OCI-LY1 (cell line): ENCODE measurements at regions not wholly inside any gene's neighbourhood (a gene's known extent, or its start where the extent isn't known, plus 50 kb on each side); places are given as distances from the start of the nearest gene placed in this dataset.

Experiments used
- H2AFZ ChIP-seq: fragments of 200-600 bp; sonication (generic), shearing (Covaris generic); 2 replicates; pipeline ENCODE4 v1.6.0; 2014; ENCODE audit warnings: antibody characterized with exemption, mild to moderate bottlenecking, low read length
- H3F3A ChIP-seq: fragments of 200-600 bp; sonication (generic), shearing (Covaris generic); 2 replicates; pipeline ENCODE4 v1.6.0; 2014; ENCODE audit warnings: mild to moderate bottlenecking, antibody characterized with exemption, low read length, moderate library complexity; ENCODE audit not compliant: insufficient read depth
- H3K27ac ChIP-seq: fragments of 200-600 bp; sonication (generic); 2 replicates; pipeline ENCODE4 v1.5.1; 2014; ENCODE audit warnings: low read length, mixed run types, mild to moderate bottlenecking, low read depth; ENCODE audit not compliant: poor library complexity, severe bottlenecking
- H3K27me3 ChIP-seq: fragments of 200-600 bp; sonication (generic); 2 replicates; pipeline ENCODE4 v1.6.0; 2014; ENCODE audit warnings: antibody characterized with exemption, mild to moderate bottlenecking, low read length, moderate library complexity; ENCODE audit not compliant: insufficient read depth
- H3K36me3 ChIP-seq: fragments of 200-600 bp; sonication (generic); 2 replicates; pipeline ENCODE4 v1.6.1; 2014; ENCODE audit warnings: mild to moderate bottlenecking, antibody characterized with exemption, low read length, moderate library complexity, mixed read lengths; ENCODE audit not compliant: insufficient read depth
- H3K4me1 ChIP-seq: fragments of 200-600 bp; sonication (generic); 2 replicates; pipeline ENCODE4 v1.5.1; 2014; ENCODE audit warnings: mild to moderate bottlenecking, low read length, moderate library complexity; ENCODE audit not compliant: insufficient read depth, severe bottlenecking
- H3K4me2 ChIP-seq: fragments of 200-600 bp; sonication (generic), shearing (Covaris generic); 2 replicates; pipeline ENCODE4 v1.6.1; 2014; ENCODE audit warnings: low read length
- H3K4me3 ChIP-seq: fragments of 200-600 bp; sonication (generic); 2 replicates; pipeline ENCODE4 v1.5.1; 2014; ENCODE audit warnings: low read length, low read depth, mild to moderate bottlenecking, mixed read lengths; ENCODE audit not compliant: poor library complexity, severe bottlenecking
- H3K79me2 ChIP-seq: fragments of 200-600 bp; shearing (Covaris generic); 2 replicates; pipeline ENCODE4 v1.6.1; 2016; ENCODE audit warnings: mixed run types, low read length, mixed read lengths; ENCODE audit not compliant: insufficient read depth
- H3K9ac ChIP-seq: fragments of 200-600 bp; sonication (generic), shearing (Covaris generic); 2 replicates; pipeline ENCODE4 v1.6.1; 2014; ENCODE audit warnings: mild to moderate bottlenecking, low read length, mixed read lengths
- H3K9me2 ChIP-seq: fragments of 200-600 bp; sonication (generic), shearing (Covaris generic); 2 replicates; pipeline ENCODE4 v1.6.1; 2014; ENCODE audit warnings: low read depth, mild to moderate bottlenecking, low read length, mixed read lengths
- H3K9me3 ChIP-seq: fragments of 200-600 bp; shearing (Covaris generic); 2 replicates; pipeline ENCODE4 v1.6.1; 2014; ENCODE audit warnings: low read length, mixed read lengths
- H4K20me1 ChIP-seq: fragments of 200-600 bp; sonication (generic), shearing (Covaris generic); 2 replicates; pipeline ENCODE4 v1.6.0; 2016; ENCODE audit warnings: mild to moderate bottlenecking, low read length; ENCODE audit not compliant: insufficient read depth
- CTCF ChIP-seq: fragments of 200-600 bp; sonication (generic), shearing (Covaris generic); IDR thresholded peaks from 2 replicates; pipeline ENCODE4 v1.5.1; 2017; ENCODE audit warnings: mild to moderate bottlenecking, antibody characterized with exemption, low read length, moderate library complexity, mixed read lengths
- EZH2 ChIP-seq: fragments of 200-600 bp; sonication (generic), shearing (Covaris generic); IDR thresholded peaks from 2 replicates; pipeline ENCODE4 v1.8.0; 2017; ENCODE audit warnings: borderline replicate concordance, mixed run types, mild to moderate bottlenecking, antibody characterized with exemption, low read length, moderate library complexity, mixed read lengths

GRCh38 chr5:112479418-112479817 lies 60.3 kb upstream of the EPB41L4A start:
- no peaks in the 10 kb centered on the region for H3K9me2 ChIP-seq
- no peaks in the 10 kb centered on the region for H4K20me1 ChIP-seq
- no peak overlapping the region for H3K4me3 ChIP-seq
- H3K9me3 ChIP-seq, result no peaks in the 10 kb centered on the region
- H3F3A ChIP-seq, result no peaks in the 10 kb centered on the region
- no peak for TF ChIP-seq EZH2
- TF ChIP-seq CTCF, result no peak
- H3K79me2 ChIP-seq, result no peaks in the 10 kb centered on the region
- H3K27ac ChIP-seq, result no peak overlapping the region
- no peak overlapping the region for H3K9ac ChIP-seq
- H3K36me3 ChIP-seq, result no peaks in the 10 kb centered on the region
- H2AFZ ChIP-seq, result no peak overlapping the region
- no peaks in the 10 kb centered on the region for H3K27me3 ChIP-seq
- no peak overlapping the region for H3K4me2 ChIP-seq
- H3K4me1 ChIP-seq, result no peaks in the 10 kb centered on the region

- Histone ChIP-seq H3K4me2 (no peak overlapping the region), H4K20me1 (no peaks in the 10 kb centered on the region), H3K79me2 (no peaks in the 10 kb centered on the region), H3F3A (no peaks in the 10 kb centered on the region), H3K36me3 (no peaks in the 10 kb centered on the region), H3K4me1 (no peaks in the 10 kb centered on the region), H3K9me3 (no peaks in the 10 kb centered on the region), H3K4me3 (no peak overlapping the region), H3K27me3 (no peaks in the 10 kb centered on the region), H3K27ac (no peak overlapping the region), H3K9ac (no peak overlapping the region), H2AFZ (no peak overlapping the region), H3K9me2 (no peaks in the 10 kb centered on the region)
- TF ChIP-seq CTCF (no peak), EZH2 (no peak)
Observed at GRCh38 chr5:112480501-112480900, 61.4 kb upstream of the EPB41L4A start.

- Histone ChIP-seq H3K9ac (no peak overlapping the region), H3K9me3 (no peaks in the 10 kb centered on the region), H3K27ac (no peak overlapping the region), H3K36me3 (no peaks in the 10 kb centered on the region), H3K4me3 (no peak overlapping the region), H3K9me2 (no peaks in the 10 kb centered on the region), H3K4me1 (no peaks in the 10 kb centered on the region), H3K27me3 (no peaks in the 10 kb centered on the region), H4K20me1 (no peaks in the 10 kb centered on the region), H3F3A (no peaks in the 10 kb centered on the region), H2AFZ (no peak overlapping the region), H3K4me2 (no peak overlapping the region), H3K79me2 (no peaks in the 10 kb centered on the region)
- no peak for TF ChIP-seq EZH2
- no peak for TF ChIP-seq CTCF
Observed at GRCh38 chr5:112483704-112484103, 64.6 kb upstream of the EPB41L4A start.
